Choroid plexus epithelial cell (primary cell): ENCODE measurements at regions not wholly inside any gene's neighbourhood (a gene's known extent, or its start where the extent isn't known, plus 50 kb on each side); places are given as distances from the start of the nearest gene placed in this dataset.

ENCODE experiments used
- DNase-seq: peaks from one replicate; pipeline ENCODE4 v3.0.0-alpha.2; 2010; ENCODE audit warnings: low read depth
- H3K4me3 ChIP-seq: 2 replicates; pipeline ENCODE4 v1.5.1; 2011; ENCODE audit warnings: low read depth, mild to moderate bottlenecking, control low read depth, low read length, moderate library complexity
- TF ChIP-seq, protein P1 (sequence below): conservative IDR thresholded peaks from 2 replicates; pipeline ENCODE4 v1.5.1; 2011; ENCODE audit warnings: low read depth, mild to moderate bottlenecking, control low read depth, inconsistent platforms, low read length, moderate library complexity

DNA sequence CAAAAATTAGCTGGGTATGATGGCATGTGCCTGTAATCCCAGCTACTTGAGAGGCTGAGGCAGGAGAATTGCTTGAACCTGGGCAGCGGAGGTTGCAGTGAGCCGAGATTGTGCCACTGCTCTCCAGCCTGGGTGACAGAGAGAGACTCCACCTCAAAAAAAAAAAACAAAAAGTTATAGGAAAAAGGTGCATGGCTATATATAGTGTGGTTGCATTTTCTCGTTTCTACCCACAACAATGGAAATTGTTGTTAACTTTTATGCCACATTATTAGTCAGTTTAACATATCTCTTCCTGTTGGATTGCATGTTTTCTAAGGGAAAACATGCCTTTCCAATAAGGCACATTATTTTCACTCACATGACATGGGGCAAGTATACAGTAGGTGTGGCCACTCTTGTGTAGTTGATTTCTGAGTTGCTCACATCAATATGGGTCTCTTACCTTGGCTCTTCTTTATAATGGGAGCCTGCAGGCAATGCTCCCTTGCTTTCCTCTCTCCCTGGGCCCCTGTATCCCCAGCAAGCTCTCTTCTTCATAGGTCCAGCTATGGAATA lies 610.0 kb downstream of the RNF144A start:
- DNase-seq: no peak
- no peak overlapping the region for H3K4me3 ChIP-seq
- TF ChIP-seq, protein P1, sequence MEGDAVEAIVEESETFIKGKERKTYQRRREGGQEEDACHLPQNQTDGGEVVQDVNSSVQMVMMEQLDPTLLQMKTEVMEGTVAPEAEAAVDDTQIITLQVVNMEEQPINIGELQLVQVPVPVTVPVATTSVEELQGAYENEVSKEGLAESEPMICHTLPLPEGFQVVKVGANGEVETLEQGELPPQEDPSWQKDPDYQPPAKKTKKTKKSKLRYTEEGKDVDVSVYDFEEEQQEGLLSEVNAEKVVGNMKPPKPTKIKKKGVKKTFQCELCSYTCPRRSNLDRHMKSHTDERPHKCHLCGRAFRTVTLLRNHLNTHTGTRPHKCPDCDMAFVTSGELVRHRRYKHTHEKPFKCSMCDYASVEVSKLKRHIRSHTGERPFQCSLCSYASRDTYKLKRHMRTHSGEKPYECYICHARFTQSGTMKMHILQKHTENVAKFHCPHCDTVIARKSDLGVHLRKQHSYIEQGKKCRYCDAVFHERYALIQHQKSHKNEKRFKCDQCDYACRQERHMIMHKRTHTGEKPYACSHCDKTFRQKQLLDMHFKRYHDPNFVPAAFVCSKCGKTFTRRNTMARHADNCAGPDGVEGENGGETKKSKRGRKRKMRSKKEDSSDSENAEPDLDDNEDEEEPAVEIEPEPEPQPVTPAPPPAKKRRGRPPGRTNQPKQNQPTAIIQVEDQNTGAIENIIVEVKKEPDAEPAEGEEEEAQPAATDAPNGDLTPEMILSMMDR: no peak

DNA sequence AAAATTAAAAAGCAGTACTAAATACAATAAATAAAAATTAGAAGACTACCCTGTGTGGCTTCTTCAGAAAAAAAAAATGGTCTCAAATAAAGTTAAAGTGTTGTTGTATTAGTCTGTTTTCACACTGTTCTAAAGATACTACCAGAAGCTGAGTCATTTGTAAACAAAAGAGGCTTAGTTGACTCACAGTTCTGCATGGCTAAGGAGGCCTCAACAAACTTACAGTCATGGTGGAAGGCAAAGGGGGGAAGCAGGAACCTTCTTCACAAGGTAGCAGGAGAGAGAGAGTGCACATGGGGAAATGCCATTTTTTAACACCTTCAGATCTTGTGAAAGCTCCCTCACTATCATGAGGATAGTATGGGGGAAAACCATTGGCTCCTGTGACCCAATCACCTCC lies 612.8 kb downstream of the RNF144A start:
- H3K4me3 ChIP-seq: no peak overlapping the region
- peak; percentile 0 for DNase-seq
- TF ChIP-seq, protein P1: no peak

DNA sequence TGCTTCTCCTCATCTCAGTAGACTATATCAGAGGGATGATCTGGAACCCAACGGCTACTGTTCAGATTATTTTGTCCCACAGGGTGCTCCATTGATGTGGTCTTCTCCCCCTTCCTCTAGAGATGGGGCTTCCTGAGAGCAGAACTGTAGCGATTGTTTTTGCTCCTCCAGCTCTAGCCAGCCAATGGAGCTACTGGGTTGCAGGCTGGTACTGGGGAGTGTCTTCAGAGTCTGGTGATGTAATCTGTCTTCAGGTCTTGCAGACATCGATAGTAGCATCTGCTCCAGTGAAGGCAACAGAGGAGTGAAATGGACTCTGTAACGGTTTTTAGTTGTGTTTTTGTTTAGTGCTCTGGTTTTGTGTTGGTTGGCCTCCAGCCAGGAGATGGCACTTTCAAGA lies 621.9 kb downstream of the RNF144A start:
- no peak overlapping the region for H3K4me3 ChIP-seq
- TF ChIP-seq, protein P1: no peak
- DNase-seq: peak; percentile 7

DNA sequence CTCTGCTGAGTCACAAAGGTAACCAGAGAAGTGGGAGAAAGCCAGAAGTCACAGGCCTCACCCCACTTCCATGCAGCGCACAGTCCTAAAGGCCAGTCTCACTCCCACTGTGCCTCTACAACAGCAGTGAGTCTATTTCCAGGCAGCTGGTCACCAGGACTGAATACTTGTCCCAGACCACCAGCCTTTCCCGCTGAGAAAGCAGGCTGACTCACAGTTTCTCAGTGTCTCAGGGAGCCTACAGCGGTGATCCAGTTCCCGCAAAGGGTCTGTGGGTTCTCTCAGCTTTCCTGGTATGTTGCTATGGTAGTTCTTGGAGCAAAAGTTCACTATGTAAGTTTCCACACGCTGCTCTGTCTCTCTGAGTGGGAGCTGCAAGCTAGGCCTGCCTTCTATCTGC lies 622.5 kb downstream of the RNF144A start:
- peak; percentile 67 for DNase-seq
- TF ChIP-seq, protein P1: no peak
- no peak overlapping the region for H3K4me3 ChIP-seq

DNA sequence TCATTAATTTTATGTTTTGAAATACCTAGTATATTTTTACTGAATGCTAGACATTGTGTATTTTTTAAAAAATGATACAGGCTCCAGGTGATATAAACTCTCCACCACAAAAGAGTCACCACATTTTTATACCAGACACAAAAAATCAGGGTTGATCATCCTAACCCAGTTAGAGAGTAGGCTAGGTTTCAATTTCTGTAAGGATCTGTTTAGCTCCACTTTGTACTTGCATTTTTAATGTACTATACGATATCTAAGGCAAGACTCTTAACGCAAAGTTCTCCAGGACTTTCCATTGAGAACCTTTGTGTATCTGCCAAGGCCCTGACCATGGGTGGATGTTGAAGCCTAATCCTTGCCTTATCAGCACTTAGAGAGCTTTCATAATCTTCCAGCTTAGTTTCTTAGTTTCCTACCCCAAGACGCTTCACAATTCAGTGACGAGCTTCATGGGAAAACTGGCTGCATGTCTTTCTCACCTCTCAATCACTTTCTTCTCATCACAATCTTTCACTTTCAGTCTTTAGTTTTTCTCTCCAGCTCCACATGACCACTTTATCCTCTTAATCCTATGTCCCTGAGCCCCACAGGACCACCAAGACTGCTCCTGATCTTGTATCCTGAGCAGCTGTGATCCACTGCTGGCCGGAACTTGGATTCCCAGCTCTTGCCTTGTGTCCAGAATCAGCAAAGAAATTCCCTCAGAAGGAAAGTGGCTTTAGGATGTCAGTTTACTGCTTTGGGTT lies 635.8 kb downstream of the RNF144A start:
- no peak for DNase-seq
- TF ChIP-seq, protein P1: no peak
- no peak overlapping the region for H3K4me3 ChIP-seq

DNA sequence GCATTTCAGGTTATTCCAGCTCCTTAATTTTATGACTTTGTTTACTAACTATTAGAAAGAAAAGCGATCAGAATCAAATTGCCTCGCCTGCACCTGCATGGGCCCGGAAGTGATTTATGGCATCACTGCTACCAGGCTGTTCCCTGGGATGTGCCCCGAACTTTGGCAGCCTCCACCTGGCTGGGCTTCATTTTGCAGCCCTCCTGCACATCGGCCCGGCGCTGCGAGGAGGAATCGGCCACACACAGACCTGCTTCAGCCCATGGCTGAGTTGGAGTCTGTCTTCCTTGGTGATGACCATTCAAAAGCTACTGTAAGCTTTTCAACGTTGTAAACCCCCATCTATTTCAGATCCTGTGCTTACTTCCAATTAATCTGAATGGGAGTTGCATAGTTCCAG lies 638.0 kb downstream of the RNF144A start:
- no peak for DNase-seq
- TF ChIP-seq, protein P1: no peak
- H3K4me3 ChIP-seq: no peak overlapping the region

DNA sequence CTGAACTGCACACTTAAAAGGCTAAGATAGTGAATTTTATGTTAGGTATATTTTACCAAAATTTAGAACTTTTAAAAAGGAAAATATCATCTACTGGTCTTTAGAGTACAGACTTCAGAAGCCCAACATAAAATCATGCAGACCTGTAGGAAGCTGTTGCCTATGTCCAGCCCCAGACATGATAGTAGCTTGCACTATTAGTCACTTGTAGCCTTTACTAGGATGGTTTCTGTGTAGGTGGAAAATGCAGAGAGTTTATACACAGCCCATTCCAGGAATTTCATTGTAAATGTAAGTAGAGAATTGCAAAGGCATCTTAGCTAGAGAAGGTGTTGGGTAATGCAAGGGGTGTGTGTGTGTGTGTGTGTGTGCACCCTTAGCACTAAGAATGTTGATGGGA lies 640.2 kb downstream of the RNF144A start:
- no peak for DNase-seq
- TF ChIP-seq, protein P1: no peak

More for the DNA sequence above, 640.2 kb downstream of the RNF144A start:
- no peak overlapping the region for H3K4me3 ChIP-seq
